ENCODE measurements at regions not wholly inside any gene's neighbourhood (a gene's known extent, or its start where the extent isn't known, plus 50 kb on each side); places are given as distances from the start of the nearest gene placed in this dataset.

DNA sequence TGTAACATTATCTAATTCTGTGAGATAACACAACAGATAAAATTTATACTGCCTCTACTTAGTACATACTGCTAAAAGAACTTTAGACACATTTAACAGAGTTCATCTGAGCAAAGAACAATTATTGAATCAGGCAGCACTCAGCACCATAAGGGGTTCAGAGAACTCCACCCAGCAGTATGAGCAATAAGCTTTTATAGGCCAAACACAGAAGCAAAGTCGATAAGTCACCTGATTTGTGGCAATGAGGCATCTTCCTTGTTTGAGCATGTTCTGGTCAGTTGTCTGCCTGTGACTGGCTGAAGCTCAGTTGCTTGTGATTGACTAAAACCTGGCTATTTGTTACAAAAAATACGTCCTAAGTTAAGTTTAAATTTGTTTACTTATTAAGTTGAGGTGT, 746.1 kb upstream of the DDX18 start:
- Histone ChIP-seq H4K20me1 (no peaks in the 10 kb centered on the region), H3K27me3 (no peaks in the 10 kb centered on the region), H3K9ac (no peak overlapping the region), H3K4me1 (no peaks in the 10 kb centered on the region), H3K36me3 (no peaks in the 10 kb centered on the region), H3K4me3 (no peak overlapping the region), H3K4me2 (no peak overlapping the region), H3K9me3 (replicated peaks in 1 of 11) (peaks cover 9 to 20% (median 17%) of the 10 kb centered on the region in 11 experiments), H3K27ac (no peak overlapping the region)
- no peak for TF ChIP-seq Cebpa-rat (IDR thresholded peaks at IDR 0.05)

DNA sequence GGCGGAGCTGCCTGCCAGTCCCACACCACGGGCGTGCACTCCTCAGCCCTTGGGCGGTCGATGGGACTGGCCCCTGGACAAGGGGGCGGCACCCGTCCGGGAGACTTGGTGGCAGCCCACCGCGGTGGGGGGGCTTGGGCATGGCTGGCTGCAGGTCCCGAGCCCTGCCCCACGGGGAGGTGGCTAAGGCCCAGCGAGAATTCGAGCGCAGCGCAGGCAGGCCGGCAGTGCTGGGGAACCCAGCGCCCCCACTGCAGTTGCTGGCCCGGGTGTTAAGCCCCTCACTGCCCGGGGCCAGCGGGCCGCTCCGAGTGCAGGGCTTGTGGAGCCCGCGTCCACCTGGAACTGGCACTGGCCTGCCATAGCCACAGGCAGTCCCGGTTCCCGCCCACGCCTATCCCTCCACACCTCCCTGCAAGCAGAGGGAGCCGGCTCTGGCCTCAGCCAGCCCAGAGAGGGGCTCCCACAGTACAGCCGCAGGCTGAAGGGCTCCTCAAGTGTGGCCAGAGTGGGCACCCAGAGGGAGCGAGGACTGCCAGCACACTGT, 742.9 kb upstream of the DDX18 start:
- H3K4me1 ChIP-seq = no peaks in the 10 kb centered on the region
- no peak for TF ChIP-seq Cebpa-rat (IDR thresholded peaks at IDR 0.05)
- peaks cover 9 to 20% (median 17%) of the 10 kb centered on the region in 11 experiments for H3K9me3 ChIP-seq (replicated peaks in 1 of 11)
- no peak overlapping the region for H3K4me2 ChIP-seq
- no peak overlapping the region for H3K9ac ChIP-seq
- no peak overlapping the region for H3K27ac ChIP-seq
- no peaks in the 10 kb centered on the region for H4K20me1 ChIP-seq
- no peaks in the 10 kb centered on the region for H3K27me3 ChIP-seq
- H3K4me3 ChIP-seq = no peak overlapping the region
- H3K36me3 ChIP-seq = no peaks in the 10 kb centered on the region

DNA sequence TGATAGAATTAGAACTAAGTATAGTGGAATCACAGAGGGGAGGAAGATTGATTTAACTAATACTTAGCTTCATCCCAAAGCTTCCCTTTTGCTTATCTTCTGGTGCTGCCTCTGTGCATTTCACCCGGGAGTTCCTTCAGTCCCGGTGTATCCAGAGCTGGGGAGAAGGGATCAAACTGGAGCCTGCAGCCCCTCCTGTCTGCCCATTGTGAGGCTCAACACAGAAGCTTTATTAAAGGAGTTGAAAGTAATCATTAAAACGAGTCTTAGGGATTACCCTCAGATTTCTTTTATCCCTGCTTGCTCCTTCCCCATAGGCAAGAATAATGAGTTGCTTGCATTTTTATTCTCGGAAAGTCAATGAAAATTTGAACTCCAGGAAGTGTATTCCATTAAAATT, 739.7 kb upstream of the DDX18 start:
- no peak overlapping the region for H3K27ac ChIP-seq
- no peaks in the 10 kb centered on the region for H3K4me1 ChIP-seq
- no peak overlapping the region for H3K9ac ChIP-seq
- peaks cover 9 to 20% (median 17%) of the 10 kb centered on the region in 11 experiments for H3K9me3 ChIP-seq (replicated peaks in 1 of 11)
- H3K36me3 ChIP-seq = no peaks in the 10 kb centered on the region
- no peak overlapping the region for H3K4me2 ChIP-seq
- H3K27me3 ChIP-seq = no peaks in the 10 kb centered on the region
- no peak for TF ChIP-seq Cebpa-rat (IDR thresholded peaks at IDR 0.05)
- H3K4me3 ChIP-seq = no peak overlapping the region
- no peaks in the 10 kb centered on the region for H4K20me1 ChIP-seq

DNA sequence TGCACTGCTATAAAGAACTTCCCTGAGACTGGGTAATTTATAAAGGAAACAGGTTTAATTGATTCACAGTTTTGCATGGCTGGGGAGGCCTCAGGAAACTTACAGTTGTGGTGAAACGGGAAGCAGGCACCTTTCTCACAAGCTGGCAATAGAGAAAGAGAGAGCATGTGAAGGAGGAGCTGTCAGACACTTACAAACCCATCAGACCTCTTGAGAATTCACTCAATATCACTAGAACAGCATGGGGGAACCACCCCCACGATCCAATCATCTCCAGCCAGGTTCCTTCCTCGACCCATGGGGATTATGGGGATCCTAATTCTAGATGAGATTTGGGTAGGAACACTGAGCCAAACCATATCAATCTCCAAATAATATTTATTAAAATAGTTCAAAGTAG, 729.2 kb upstream of the DDX18 start:
- no peak overlapping the region for H3K27ac ChIP-seq
- H3K4me1 ChIP-seq = 0 out of 20 replicates have a peak, but pooled peaks cover 0 to 3% (median 0%) of the 10 kb centered on the region in 10 experiments
- no peak overlapping the region for H3K4me3 ChIP-seq
- H3K4me2 ChIP-seq = no peak overlapping the region
- no peaks in the 10 kb centered on the region for H4K20me1 ChIP-seq
- H3K27me3 ChIP-seq = no peaks in the 10 kb centered on the region
- no peak overlapping the region for H3K9ac ChIP-seq
- no peak for TF ChIP-seq Cebpa-rat (IDR thresholded peaks at IDR 0.05)
- H3K36me3 ChIP-seq = no peaks in the 10 kb centered on the region
- H3K9me3 ChIP-seq (replicated peaks in 1 of 11) = no peaks in the 10 kb centered on the region

DNA sequence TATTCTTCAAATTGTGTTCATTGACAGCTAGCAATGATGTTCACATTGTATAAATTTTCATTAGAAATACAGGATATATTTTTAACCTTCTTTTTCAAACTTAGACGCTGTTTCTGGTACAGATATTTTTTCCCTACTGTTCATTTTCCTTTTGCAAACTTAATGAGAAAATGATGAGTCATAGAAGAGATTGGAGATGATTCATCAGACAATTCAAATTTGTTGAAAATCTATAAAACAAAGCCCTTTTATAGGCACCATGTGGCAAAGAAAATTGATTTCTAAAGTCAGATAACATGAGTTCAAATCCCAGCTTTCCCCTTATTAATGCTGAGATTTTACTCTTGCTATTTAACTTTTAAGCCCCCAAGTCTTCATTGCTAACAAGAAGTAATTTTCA, 728.8 kb upstream of the DDX18 start:
- no peaks in the 10 kb centered on the region for H4K20me1 ChIP-seq
- no peaks in the 10 kb centered on the region for H3K9me3 ChIP-seq (replicated peaks in 1 of 11)
- H3K4me1 ChIP-seq = 0 out of 20 replicates have a peak, but pooled peaks cover 0 to 3% (median 0%) of the 10 kb centered on the region in 10 experiments
- no peak for TF ChIP-seq Cebpa-rat (IDR thresholded peaks at IDR 0.05)
- no peaks in the 10 kb centered on the region for H3K36me3 ChIP-seq
- H3K4me2 ChIP-seq = no peak overlapping the region
- H3K4me3 ChIP-seq = no peak overlapping the region
- no peaks in the 10 kb centered on the region for H3K27me3 ChIP-seq
- no peak overlapping the region for H3K27ac ChIP-seq
- H3K9ac ChIP-seq = no peak overlapping the region

DNA sequence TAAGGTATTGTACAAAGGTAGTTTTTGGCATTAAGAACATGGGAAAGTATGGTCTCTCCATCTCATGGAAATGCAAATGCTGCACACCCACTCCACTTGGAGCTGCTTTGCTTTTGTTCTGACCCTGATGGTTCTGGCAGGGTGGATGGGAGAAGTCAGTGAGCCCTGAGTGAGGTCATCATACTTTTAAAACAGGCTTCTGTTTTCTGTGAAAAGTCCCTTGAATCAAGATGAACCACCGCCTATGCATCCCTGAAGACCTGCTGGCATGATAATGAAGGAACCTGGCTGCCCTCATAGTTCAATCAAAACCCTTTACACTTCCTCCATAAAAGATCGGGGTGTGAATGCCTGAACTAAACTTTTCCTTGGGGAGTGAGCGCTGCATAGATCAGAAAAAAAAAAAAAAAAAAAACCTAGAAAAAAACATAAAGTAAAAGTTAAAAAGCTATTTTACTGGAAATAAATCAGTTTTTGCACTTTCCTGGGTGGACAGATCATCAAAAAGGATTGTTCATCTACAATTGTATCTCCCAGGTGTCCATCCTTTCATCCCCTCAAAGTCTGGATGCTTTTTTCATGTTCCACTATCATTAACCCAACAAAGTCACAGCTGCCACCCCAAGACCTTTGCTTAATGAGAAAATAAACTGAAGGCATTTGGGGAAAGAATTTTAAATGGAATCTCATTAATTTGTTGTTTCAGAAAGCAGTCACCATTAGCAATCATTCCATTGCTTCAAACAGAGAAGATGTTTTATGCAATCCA, 728.1 kb upstream of the DDX18 start:
- TF ChIP-seq Cebpa-rat (IDR thresholded peaks at IDR 0.05) = no peak
- no peak overlapping the region for H3K4me3 ChIP-seq
- H3K27me3 ChIP-seq = no peaks in the 10 kb centered on the region
- no peak overlapping the region for H3K4me2 ChIP-seq
- no peaks in the 10 kb centered on the region for H4K20me1 ChIP-seq
- H3K27ac ChIP-seq = no peak overlapping the region
- H3K9me3 ChIP-seq (replicated peaks in 1 of 11) = no peaks in the 10 kb centered on the region
- H3K4me1 ChIP-seq = 0 out of 20 replicates have a peak, but pooled peaks cover 0 to 3% (median 0%) of the 10 kb centered on the region in 10 experiments
- H3K9ac ChIP-seq = no peak overlapping the region
- no peaks in the 10 kb centered on the region for H3K36me3 ChIP-seq

DNA sequence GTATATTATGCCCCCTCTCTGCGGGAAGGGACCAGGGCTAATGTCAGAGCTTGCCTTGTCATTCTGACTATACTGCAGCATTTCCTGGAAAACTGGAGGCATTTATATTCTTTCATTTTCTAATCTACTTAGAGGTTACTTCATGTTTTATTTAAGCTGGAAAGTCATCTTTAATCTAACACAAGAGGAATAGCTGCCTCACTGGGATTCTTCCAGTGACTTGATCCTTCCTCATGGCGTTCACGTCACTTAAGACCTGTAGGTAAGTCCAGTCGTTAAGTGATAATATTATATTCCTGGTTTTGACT, 727.6 kb upstream of the DDX18 start:
- Histone ChIP-seq H3K27me3 (no peaks in the 10 kb centered on the region), H3K9ac (no peak overlapping the region), H3K27ac (no peak overlapping the region), H3K9me3 (replicated peaks in 1 of 11) (no peaks in the 10 kb centered on the region), H3K4me2 (no peak overlapping the region), H3K4me3 (no peak overlapping the region), H3K36me3 (no peaks in the 10 kb centered on the region), H3K4me1 (0 out of 20 replicates have a peak, but pooled peaks cover 0 to 3% (median 0%) of the 10 kb centered on the region in 10 experiments), H4K20me1 (no peaks in the 10 kb centered on the region)
- TF ChIP-seq Cebpa-rat (IDR thresholded peaks at IDR 0.05) = no peak

DNA sequence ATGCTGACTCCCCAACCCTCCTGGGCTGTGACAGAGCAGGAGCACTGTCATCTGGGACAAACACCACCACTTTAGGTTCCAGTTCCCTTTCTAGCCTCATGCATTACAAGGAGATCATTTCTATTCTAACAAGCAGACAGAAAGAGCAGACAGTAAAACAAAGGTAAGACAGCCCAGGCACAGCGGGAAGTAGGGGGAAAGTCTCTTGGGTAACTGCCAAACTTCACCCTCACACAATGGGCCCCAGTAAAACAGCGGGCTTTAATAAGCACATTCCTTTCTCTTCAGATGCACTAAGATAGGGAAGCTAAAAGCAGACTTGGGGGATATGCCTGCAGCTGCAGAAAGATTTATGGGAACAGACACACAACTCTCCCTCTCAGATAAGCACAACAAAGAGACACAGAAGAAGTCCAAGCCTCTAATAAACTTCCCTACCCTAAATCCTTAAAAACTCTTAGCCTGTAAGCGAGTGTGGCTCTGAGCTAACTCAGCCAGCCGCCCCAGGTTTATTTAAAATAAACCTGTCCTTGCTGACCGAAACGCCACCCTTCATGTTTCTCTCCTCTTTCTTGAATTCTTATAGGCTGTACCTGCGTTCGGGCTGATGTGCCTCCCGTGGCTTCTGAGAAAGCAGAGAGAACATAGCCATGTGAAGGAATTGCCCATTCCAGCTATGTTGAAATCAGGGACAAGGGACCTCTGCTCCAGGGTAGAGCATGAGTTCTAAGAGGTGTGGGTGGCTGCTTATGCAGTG, 726.8 kb upstream of the DDX18 start:
- no peak overlapping the region for H3K9ac ChIP-seq
- no peaks in the 10 kb centered on the region for H3K9me3 ChIP-seq (replicated peaks in 1 of 11)
- H3K4me3 ChIP-seq = no peak overlapping the region
- no peak overlapping the region for H3K27ac ChIP-seq
- 0 out of 20 replicates have a peak, but pooled peaks cover 0 to 3% (median 0%) of the 10 kb centered on the region in 10 experiments for H3K4me1 ChIP-seq
- TF ChIP-seq Cebpa-rat (IDR thresholded peaks at IDR 0.05) = no peak
- H3K4me2 ChIP-seq = no peak overlapping the region
- H3K36me3 ChIP-seq = no peaks in the 10 kb centered on the region
- no peaks in the 10 kb centered on the region for H3K27me3 ChIP-seq
- H4K20me1 ChIP-seq = no peaks in the 10 kb centered on the region

DNA sequence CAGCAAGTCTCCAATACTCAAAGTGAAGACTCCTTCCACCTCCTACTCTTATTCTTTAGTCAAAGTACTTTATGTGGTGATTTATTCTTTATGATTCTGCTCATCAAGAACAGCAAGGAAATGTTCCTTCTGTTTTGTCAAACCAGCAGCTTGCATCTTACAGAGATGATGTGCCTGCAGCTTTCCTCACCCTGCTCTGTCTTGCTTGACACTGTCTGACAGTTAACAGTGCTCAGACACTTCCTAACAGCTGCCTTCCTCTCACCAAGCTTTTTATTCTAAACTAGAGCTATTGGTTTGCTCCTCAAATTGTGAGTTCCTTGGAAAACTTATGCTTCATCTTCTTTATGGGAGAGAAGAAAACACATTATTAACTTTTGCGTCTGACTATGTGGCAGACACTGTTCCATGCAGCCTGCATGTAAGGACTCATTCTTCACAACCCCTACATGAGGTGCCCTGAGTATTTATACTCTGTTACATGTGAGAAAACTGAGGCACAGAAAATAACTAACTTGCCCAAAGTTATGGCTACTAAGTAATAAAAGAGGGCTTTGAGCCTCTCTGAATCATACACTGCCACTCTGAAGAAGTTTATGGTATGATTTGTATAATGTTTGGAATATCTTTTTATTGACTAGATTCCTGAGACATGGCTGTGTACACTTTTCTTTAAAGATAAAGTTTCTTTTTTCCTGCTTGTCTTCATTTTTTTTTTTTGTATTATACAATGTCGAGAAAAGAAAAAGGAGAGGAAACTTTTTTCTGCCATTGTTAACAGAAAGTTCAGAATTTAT, 723.3 kb upstream of the DDX18 start:
- Histone ChIP-seq H4K20me1 (no peaks in the 10 kb centered on the region), H3K9ac (no peak overlapping the region), H3K4me3 (no peak overlapping the region), H3K9me3 (replicated peaks in 1 of 11) (no peaks in the 10 kb centered on the region), H3K36me3 (no peaks in the 10 kb centered on the region), H3K27me3 (no peaks in the 10 kb centered on the region), H3K27ac (no peak overlapping the region), H3K4me2 (no peak overlapping the region), H3K4me1 (no peaks in the 10 kb centered on the region)
- TF ChIP-seq Cebpa-rat (IDR thresholded peaks at IDR 0.05) = no peak

Measured in BLaER1 treated with 17β-estradiol and CSF1 and Interleukin-3, amounts not matched to agents 10 nM and 100 nM (cell line).